NCI-H1092 treated with DMSO at 0.1 percent for 48 hours (cell line): ENCODE measurements at regions not wholly inside any gene's neighbourhood (a gene's known extent, or its start where the extent isn't known, plus 50 kb on each side); places are given as distances from the start of the nearest gene placed in this dataset.

Source experiments
- DNase-seq: peaks from one replicate; lab custom pipeline; 2025; lab: John Stamatoyannopoulos, UW

GRCh38 chr10:131736321-131736980 lies 164.4 kb upstream of the PPP2R2D start:
- DNase-seq = no peak

- DNase-seq = no peak
These were observed 163.0 kb upstream of the PPP2R2D start for GRCh38 chr10:131737543-131738395.

DNA sequence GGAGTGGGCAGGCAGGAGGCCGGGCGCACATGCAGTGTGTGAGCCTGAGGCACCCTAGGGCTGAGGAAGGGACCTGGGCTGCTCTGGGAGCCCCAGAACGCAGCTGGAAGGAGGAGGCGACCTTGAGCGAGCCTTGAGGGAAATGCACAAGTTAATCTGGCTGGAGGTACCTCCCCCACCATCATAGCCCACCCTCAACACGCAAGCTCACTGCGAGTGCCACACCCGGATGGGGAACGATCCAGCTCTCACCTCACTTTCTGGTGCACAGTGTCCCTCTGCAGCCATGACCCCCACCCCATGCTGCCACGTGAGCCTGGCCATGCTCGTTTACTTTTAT lies 162.4 kb upstream of the PPP2R2D start:
- no peak for DNase-seq

DNA sequence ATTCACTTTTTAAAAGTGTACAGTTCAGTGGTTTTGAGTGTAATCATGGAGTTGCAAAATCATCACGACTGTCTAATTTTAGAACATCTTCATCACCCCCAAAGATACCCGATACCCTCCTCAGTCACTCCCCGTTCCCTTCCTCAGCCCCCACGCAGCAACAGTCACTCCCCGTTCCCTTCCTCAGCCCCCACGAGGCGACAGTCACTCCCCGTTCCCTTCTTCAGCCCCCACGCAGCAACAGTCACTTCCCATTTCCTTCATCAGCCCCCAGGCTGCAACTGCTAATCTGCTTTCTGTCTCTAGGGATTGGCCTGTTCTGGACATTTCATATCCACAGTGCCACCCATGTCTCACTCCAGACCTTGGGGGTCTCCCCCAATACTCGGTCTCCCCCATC lies 161.6 kb upstream of the PPP2R2D start:
- DNase-seq = no peak

GRCh38 chr10:131742500-131742951 lies 158.3 kb upstream of the PPP2R2D start:
- DNase-seq = no peak

DNA sequence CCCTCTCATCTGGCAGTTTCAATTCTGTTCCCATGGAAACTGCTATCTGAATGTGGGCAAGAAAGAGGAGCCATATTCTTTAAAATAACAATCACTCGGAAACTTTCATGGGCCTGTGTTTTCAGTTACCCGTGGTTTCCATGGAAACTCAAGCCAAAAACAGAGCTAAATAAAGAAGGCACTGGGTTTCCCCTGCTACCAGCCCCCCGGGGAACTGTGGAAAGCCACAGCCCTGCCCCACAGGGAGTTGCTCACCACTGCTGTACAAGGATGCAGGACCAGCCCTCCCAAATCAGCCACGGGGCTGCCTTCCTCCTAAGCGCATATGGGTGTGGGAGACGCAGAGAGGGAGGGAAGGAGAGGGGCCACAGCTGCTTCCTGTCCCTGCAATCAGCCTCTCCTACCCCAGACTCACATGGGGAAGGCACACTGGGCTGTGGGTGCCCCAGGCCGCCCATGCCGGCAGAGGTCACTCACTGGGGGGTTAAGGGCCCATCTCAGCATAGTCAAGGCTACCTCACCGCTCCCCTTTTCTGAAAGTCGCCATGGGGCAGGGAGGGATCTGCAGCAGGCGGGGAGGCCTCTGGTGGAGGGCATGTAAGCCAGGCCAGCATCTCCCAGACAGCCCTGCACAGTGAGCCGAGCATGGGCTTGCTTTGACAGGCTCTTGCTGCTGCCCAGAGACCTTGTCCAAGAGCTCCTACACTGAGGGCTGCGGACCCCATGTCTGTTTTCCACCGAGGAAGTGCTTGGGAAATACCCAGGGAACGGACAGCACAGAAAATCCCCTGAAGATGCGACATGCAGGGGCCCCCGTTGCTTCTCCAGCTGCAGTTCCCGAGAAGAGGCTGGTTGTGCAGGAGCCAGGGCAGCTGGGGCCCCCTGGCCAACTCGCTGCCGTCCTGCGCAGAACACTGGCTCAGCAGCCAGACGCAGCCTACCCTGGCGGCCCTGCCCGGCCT lies 157.3 kb upstream of the PPP2R2D start:
- no peak for DNase-seq

GRCh38 chr10:131744346-131744745 lies 156.5 kb upstream of the PPP2R2D start:
- no peak for DNase-seq

DNA sequence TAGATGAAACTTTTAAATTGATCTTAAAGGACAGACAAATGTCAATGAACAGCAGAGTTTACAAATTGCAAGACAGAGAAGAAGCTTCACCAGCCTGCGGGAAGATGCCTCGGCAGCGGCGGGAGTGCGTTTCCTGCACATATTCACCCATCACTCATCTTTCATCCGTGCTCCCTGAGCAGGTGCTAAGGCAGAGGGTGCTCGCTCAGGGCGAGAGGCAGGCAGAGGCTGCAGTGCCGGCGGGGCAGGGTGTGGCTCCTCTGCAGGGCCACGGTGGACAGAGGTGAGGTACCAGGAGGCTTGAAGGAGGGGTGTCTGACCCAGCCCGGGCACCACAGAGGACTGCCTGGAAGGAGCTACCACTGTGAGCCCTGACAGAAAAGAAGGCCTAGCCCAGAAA lies 155.2 kb upstream of the PPP2R2D start:
- DNase-seq = no peak

GRCh38 chr10:131746241-131746711 lies 154.5 kb upstream of the PPP2R2D start:
- no peak for DNase-seq

DNA sequence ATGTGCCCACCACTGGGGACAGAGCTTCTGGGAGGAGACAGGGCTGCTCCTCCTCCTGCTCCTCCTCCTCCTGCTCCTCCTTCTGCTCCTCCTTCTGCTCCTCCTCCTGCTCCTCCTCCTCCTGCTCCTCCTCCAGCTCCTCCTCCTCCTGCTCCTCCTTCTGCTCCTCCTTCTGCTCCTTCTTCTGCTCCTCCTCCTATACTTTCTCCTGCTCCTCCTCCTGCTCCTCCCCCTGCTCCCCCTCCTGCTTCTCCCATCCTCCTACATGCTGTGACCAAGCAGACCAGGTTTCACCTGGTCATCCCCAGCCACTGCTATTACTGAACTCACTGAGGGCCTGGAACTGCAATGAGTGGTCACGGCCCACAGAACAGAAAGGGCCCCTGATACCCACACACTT lies 154.0 kb upstream of the PPP2R2D start:
- DNase-seq = no peak

- DNase-seq = no peak
These were observed 153.6 kb upstream of the PPP2R2D start for GRCh38 chr10:131747251-131747650.

- DNase-seq = no peak
These were observed 153.0 kb upstream of the PPP2R2D start for GRCh38 chr10:131747791-131748190.

GRCh38 chr10:131748191-131748590 lies 152.6 kb upstream of the PPP2R2D start:
- no peak for DNase-seq

DNA sequence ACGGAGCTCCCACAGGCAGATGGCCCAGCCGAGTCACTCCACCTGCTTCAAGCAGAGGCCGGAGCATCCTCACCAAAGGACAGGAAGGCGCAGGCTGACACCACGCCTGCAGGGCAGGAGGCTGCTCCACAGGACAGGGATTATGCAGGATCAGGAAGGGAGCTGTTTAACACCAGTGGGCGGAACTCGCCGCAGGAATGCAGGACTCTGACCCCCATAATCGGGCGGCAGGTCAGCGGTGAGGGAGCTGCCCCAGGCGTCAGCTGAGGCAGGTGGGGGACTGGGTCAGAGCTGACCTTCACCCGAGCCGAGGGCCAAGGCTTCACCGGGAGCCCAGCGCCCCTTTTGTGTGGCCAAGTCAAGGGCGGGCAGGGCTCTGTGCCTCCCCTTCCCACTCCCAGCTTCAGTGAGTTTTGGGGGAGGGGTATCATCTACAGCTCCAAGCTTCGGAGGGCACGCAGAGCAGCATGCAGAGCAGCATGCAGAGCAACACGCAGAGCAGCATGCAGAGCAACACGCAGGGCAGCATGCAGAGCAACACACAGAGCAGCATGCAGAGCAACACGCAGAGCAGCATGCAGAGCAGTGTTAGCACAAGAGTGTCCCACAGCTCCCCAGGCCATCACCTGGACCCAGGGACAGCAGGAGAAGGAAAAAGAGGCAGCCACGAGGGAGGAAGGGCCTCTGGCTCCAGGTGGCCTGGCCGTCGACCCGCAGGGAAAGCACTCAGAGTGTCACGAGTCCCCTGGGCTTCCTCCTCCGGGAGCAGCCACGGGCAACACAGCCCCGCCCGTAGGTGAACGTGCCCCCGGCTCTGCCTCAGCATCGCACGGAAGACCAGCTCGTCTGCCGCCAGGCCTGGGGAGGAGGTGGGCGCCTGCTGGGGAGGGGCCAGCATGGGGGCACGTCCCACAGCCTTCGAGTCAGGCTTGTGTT lies 151.7 kb upstream of the PPP2R2D start:
- DNase-seq = no peak

DNA sequence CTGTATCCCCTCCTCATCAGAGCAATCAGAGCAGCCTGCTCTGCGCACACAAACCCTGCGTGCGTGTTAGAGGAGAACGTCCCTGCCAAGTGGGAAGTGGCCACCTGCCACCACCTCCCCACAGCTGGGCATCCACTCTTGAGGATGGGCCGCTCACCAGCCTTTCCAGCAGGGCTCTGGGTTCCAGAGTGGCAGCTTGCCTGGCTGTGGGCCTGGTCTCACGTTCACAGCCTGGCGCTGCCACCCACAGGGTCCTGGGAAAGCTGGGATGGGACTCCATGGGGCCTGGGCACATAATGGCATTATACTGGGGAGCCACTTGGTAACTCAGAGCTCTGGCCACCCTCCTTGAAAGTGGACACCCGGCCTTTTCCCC lies 151.1 kb upstream of the PPP2R2D start:
- no peak for DNase-seq

DNA sequence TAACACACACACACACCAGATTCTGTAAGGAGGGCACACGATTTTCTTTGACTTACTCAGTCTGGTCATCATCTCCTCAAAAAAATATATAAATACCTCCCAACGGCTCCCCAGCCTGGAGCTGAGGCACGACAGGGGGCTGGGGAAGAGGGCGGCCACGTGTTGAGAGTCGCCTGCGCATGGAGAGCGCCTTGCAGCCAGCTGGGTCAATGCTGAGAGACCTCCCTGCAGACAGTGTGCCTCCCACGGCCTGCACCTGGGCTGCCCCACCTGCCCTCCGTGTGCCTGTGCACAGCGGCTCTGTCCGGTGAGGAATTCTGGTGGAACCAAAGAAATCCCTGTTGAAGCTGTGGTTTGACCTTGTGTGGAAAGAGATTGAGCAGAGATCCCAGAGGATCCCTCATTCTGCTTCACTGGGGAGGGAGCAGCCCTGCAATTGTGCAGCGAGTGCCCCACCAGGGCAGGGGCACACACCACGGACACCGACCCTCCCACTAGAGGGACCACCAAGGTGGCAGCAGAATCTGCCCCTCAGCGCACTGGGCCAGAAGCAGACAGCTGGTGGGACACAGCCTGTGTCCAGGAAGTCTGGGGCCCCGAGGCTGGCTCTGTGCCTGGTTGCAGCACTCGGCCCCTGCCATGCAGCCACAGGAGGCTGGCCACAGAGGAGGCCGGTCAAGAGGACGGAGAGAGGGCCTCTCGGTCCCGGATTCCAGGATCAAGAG lies 150.5 kb upstream of the PPP2R2D start:
- no peak for DNase-seq

GRCh38 chr10:131750973-131751826 lies 149.6 kb upstream of the PPP2R2D start:
- no peak for DNase-seq

GRCh38 chr10:131751827-131752775 lies 148.7 kb upstream of the PPP2R2D start:
- no peak for DNase-seq
